GM19023 (cell line): ENCODE measurements at regions not wholly inside any gene's neighbourhood (a gene's known extent, or its start where the extent isn't known, plus 50 kb on each side); places are given as distances from the start of the nearest gene placed in this dataset.
"Not testable (repeated sequence)": the region's sequence is repeated elsewhere in the genome, so short reads cannot be mapped to it uniquely, and the experiment has no call there.

Source experiments
- ATAC-seq: cut with Tn5 transposase; IDR thresholded peaks from one replicate; pipeline ENCODE4 v1.9.1; 2021; ENCODE audit warnings: mild to moderate bottlenecking, moderate library complexity; ENCODE audit not compliant: unreplicated experiment

DNA sequence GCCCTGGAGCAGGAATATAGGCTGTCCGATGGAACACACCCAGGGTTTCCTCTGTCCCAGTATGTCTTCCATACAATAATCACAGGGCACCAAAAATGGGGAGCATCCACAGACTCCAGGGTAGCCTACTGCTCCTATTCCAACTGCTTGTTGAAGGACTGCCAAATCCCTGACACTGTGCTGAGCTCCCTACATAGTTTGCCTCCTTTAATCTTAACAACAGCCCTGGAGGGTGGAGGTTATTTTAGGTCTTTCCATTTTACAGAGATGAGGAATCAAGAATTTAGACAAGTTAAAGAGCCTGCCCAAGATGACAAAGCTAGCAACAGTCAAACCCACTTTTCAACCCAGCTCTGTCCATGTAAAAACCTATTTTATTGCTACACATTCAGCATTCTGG, 790.4 kb downstream of the DIAPH3 start:
- no peak for ATAC-seq

DNA sequence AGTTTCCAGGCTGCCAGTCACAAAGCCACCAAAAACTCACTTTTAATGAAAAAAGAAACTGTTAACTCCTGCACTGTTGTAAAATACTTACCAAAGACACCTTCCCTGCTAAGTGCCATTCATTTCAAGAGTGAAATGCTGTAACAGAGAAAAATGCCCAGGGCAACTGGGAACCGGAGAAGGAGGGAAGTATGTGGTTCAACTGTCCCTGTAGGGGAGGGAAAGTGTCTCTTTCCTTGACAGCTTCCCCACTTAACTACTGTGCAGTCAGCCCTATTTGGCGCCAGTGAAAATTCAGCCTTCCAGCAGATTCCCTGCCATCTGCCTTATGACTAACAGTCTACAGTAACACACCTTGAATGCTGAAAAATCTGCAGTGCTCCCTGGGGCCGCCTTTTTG, 789.0 kb downstream of the DIAPH3 start:
- ATAC-seq = no peak

DNA sequence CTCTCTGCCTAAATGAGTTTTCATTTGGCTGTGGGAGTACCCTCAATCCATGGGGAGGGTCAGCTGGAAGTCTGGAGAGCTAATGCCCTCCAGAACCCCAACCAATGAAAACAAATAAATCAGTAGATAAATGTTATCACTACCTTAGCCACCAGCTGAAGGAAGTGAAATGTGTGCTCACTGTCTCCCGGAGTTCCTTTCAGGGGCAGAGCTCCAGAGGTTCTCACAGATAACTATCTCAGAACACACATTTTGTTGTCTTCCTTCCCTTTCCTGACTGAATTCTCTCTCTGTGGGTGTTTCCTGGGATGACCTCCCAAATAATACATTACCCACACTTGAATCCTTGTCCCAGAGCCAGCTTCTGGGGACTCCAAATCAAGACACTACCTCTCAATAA, 779.6 kb downstream of the DIAPH3 start:
- no peak for ATAC-seq

DNA sequence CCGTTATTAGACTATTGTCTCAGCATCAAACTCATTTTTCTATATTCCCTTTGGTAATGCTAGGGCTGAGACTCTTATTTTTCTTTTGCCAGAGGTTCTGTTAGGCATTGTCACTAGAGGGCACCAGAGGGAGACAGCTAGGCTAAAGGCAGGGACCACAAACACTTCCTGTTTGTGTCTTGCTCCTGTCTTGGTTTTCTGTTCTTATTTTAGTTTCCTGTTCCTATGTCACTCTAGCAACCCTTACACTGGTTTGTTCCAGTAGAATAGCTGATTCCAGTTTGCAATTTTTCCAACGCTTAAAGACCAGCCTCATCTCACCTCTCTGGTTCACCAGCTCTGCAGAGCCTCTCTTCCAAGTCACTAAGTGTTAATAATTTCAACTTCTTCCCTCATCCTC, 772.0 kb downstream of the DIAPH3 start:
- ATAC-seq = peak; percentile 97

DNA sequence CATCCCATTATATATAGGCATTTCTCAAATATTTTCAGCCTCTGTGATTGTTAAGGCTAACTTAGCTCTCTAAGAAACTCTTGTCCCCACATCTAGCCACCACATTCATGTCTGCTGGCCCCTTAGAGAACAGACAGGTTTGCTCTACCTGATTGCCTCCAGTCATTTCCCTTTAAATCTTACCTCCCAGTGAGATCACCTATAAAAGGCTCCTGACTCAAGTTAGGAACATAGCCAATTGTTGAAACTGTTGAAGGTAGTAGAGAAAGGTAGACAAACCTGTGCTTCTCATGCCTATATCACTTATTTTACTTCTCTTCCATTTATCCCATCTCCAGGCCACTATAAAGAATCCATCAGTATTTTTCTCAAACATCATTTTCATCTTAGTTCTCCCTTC, 771.4 kb downstream of the DIAPH3 start:
- ATAC-seq = no peak

DNA sequence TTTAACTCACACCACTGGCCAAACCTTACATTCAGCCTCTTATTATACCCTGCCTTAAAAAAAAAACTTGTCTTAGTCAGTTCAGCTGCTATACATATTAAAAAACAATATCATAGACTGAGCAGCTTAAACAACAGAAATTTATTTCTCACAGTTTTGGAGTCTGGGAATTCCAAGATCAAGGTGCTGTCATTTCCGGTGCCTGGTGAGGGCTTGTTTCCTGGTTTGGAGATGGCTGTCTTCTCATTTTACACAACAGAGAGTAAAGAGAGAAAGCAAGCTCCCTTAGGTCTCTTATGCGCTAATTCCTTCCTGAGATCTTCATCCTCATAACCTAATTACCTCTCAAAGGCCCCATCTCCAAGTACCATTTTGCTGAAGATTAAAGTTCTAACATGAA, 769.2 kb downstream of the DIAPH3 start:
- no peak for ATAC-seq

DNA sequence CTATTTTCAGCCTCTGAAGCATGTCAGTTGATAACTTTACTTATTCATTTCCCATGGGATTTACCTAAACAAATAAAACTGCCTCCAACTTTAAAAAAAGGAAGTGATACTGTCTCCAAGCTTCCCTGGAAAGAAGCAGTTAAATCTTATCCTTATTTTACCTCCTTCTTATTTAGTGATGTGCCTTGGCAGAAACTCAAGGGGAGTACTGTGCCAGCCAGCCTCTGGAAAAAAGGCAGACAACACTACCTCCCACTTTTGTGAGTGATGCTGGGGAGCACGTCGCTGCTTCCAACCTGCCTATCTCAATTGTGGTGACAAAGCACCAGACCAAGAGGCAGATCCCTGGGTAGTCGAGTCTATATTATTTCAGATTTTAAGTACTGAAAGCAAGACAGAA, 765.6 kb downstream of the DIAPH3 start:
- no peak for ATAC-seq

DNA sequence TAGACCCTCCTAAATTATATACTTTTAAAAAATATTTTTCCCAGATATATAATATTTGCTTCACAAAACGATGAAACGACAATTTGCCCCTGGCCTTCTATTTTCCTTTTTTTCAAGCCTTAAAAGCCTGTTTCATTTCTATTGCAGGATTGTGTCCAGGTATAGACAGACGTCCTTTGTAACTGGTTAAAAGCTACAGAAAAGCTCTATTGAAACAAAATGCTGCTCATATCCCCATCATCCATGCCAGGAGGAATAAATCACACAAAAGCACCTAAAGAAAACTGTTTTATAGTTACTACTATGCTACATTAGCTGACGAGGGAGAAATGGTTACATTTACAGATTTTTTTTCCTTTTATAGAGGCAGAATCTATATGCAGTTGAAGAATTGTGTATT, 765.1 kb downstream of the DIAPH3 start:
- no peak for ATAC-seq

DNA sequence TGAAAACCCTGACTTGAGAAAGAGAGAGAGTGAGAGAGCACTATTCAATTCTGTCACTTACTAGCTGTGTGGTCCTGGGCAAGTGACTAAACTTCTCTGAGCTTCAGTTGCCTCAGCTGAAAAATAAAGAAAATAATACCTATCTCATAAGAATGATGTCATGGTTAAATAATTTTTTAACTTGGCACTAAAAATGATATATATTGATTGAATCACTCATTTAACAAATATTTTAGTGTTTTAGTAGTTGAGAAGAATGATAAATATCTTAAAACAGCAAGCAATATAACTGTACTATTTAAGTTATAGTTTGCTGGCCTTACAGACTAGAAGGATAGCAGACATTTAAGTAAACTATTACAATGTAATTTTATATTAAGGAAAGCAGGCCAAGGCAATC, 764.2 kb downstream of the DIAPH3 start:
- no peak for ATAC-seq

DNA sequence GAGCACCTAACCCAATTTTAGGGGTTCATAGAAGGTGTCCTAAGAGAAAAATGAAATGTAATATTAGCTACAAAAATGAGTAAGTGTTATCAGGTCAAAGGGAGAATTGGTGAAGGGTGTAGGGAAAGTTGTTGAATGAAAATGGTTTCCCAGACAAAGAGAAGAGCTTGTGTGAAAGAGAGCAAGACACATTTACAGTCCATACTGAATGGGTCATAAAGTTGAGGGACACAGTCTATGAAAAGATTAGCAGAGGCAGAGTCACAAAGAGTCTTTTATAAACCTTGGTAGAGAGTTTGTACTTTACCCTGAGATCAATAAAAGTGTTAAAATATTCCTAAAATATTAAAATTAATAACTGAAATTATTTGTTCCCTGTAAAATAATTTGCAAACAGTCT, 759.4 kb downstream of the DIAPH3 start:
- ATAC-seq = no peak

DNA sequence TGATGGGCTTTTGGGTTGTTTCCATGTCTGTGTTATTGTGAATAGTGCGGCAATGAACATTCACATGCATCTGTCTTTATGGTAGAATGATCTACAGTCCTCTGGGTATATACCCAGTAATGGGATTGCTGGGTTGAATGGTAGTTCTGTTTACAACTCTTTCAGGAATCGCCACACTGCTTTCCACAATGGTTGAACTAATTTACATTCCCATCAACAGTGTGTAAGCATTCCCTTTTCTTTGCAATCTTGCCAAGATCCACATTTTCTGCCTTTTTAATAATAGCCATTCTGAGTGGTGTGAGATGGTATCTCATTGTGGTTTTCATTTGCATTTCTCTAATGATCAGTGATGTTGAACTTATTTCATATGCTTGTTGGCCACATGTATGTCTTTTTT, 756.5 kb downstream of the DIAPH3 start:
- ATAC-seq = not testable (repeated sequence)

DNA sequence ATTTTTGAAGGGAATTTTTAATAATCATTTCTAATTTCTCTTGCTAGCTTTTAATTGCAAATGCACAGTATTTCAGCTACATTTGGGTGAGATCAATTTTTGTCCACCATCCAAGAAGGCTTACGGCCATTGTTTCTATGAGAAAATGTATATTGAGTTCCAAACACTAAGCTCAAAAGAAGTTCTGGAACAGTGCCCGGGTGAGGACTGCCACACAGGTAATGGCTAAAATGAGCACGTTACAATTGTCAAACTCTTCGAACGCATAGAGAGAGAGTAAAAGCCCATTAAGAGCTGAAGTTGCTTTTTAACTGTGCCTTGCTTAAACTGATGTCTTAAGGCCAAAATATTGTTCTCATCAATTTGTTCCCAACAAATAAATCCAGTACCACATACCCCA, 755.0 kb downstream of the DIAPH3 start:
- ATAC-seq = no peak

DNA sequence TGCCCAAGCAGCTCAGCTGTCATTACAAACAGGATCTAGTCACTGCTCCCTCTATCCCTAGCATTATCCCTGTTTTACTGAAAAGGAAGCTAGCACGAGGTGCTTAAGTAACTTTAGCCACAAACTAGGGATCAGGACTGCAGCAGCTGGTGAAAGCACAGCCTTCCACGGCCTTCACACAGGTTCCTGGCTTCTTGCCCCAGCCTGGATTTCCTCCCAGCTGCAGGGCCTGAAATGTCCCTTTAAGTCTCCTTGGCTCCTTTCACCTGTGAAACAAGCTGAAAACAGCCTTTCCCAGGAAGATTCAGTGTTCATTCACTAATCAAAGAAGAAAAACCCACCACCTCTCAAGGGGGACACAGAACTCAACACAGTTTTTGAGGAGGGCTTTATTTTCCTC, 754.5 kb downstream of the DIAPH3 start:
- ATAC-seq = no peak

DNA sequence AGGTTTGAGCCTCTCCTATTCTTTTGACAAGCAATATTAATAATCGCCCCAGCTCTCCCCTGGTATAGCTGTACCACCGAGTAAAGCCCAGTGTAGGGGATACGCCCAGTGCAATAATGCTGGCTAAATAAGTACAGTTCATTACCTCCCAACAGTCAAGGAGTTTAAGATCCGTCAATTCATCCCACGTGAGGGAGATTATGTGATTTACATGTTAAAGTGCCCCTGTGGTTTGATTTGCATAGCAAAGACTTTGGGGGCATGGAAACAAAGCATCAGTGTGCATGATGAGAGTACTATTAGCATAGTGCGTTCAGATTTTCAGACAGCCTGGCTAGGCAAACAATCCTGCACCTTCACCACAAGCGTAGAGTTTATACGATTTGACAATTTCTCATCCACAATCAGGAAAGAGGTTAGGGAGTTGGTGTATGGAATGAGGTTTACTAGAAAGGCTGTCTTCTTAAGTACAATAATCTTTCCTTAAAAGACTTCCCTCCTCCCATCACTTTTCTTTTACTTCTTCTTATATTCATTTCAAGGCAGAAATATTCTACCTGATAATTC, 754.0 kb downstream of the DIAPH3 start:
- ATAC-seq = no peak

DNA sequence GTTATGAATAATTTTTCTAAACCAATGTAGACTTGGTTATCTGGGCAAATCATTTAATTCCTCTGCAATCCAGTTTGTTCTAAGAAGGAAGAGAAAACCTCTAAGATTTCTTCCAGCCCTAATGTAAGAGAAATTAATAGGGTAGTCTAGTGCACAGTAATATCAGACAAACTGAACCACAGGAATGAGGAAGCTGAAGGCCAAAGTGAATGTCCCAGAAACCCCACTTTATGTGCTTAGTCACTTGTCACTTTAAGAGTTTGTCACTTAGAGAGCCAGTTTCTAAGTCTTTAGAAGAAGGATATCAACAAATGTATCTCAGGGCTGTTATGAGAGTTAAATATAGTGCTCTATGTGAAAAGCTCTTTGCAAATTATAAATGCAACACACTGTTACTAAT, 750.6 kb downstream of the DIAPH3 start:
- peak; percentile 90 for ATAC-seq

DNA sequence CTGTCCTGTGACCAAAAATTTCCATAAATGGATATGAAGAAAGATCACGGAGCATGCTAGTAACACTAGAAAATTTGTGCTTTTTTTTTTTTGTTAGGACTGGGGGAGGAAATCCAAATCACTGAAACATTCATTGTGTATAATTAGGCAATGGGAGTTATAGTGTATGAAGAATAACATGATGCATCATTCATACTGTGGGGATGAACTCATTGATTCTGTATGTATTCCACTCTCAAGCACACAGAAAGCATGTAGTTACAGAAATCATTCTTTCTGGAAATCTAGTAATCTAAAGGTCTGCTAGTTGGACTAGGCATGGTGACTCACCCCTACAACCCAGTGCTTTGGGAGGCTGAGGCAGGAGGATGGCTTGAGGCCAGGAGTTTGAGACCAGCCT, 749.7 kb downstream of the DIAPH3 start:
- ATAC-seq = no peak

DNA sequence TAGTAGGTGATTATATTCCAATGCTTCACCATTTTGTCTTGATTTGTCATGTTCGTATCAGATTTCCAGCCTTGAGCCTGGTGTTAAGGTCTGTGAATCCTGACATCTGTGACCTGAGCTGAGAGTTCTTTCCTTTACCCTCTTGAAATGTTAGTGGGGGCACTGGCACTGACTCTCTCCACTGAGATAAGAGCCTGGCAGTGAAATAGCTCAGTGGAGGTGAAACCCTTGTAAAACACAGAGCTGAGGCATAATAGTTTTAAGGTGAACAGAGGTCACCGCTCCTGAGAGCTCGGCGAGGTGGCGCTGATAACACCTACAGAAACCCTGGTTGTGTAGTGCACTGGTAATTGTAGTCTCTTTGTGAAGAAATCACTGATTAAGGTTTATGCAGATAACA, 748.2 kb downstream of the DIAPH3 start:
- no peak for ATAC-seq

DNA sequence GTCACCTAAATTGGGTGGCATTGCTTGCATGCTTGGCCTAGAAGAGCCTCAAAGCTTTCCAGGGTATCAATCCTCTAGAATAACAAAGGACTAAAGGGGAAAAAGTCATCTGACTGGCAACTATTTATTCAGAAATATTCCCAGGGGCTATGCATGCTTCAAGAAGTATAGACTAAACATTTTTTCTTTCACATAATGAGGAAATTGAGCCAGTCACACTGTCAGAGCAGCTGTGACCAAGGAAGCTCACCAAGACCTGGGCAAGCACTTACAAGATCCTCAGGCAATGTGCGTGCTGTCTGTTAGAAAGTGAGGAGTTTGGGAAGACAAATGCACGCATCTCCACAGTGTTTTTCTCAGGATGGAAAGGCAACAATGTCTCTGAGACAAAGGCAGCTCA, 747.2 kb downstream of the DIAPH3 start:
- ATAC-seq = no peak

DNA sequence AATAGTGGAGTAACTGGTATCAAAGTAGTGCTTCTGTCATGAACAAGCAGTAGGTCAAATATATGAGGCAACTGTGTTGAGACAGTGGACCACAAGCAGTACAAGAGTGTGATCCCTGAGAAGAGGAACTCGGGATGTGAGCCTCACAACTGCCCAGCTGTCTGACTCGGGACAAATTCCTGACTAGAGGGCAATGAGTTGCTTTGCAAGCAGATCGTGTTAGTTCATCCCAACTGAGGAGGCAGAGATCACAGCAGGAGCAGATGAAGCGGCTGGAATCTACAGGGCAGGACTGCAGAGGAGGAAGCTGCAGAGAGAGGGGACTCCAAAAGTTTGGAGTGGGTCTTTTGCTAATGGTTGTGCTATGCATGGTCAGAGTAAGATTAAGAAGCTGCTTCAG, 741.1 kb downstream of the DIAPH3 start:
- ATAC-seq = no peak

DNA sequence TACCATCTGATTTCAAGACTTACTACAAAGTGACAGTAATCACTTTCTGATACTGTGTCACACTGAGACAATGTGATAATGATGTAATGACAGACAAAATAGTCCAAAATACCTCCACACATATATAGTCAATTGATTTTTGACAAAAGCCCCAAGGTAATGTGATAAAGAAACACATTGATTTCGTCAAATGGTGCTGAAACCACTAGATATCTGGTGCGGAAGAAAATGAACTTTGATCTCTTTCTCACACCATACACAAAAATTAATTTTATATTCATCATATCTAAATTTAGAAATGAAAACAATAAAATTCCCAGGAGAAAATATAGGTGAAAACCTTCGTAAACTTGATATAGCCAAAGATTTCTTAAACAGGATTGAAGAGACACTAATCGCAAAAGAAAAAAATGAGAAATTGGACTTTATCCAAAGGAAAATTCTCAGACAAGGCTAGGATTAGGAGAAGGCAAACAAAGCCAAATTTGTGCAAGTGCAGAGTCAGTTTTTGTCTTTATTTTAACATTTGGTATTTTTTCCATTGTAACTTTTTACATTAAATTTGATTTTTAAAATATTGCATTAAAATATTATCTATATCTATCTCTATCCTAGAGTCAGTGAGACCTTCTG, 739.9 kb downstream of the DIAPH3 start:
- ATAC-seq = no peak

DNA sequence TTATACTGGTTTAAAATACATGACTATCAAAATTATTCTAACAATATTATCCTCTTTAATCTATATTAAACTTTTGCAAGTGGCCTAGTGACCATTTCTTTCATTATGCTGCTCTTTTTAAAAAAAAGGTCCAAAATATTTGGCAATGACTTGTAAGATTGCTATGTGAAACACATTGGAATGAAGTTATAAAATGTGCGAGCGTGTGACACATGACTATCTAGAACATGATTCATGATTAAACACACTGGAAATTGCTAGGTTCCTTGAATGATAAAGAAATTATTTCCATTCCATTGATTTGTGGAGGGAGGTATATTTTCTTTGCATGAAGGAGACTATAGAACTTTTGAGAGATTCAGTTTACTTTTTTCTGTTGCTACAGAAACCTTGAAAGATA, 739.1 kb downstream of the DIAPH3 start:
- ATAC-seq = no peak

DNA sequence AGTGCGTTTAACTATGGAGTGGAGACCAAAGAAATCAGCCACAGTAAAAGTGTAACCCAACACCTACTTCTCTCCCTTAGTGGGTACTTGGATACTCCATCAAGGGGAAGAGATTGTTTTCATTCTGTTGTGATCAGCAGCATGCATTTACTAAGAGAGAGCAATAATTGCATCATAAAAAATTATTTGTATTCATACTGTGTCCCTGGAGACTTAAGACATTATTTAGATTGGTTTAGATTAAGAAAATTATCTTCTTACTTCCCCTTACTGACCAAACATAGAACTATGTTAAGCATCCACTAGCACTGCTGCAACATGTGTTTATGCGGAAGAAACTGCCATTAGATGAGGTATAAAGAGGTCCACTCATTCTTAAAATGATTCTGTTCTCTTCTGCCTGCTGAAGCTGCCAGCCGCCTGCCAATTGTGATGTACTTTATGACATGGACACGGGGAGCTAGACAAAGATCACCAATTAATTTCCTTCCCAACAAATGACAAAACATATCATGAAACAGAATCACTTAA, 738.5 kb downstream of the DIAPH3 start:
- ATAC-seq = no peak

DNA sequence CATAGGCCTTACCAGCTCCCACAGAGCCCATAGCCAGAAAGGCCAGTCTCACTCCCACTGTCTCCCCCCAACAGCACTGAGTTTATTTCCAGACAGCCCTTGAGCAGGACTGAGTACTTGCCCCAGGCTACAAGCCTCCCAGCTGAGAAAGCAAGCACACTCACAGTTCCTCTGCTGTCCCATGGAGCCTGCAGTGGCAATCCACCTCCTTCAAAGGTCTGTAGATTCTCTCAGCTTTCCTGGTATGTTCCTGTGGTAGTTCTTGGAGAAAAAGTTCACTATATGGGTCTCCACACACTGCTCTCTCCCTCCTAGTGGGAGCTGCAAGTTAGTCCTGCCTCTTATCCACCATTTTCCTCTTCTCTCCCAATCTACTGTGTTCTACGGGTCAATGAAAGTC, 728.7 kb downstream of the DIAPH3 start:
- no peak for ATAC-seq
